ENCODE measurements at regions not wholly inside any gene's neighbourhood (a gene's known extent, or its start where the extent isn't known, plus 50 kb on each side); places are given as distances from the start of the nearest gene placed in this dataset.

DNA sequence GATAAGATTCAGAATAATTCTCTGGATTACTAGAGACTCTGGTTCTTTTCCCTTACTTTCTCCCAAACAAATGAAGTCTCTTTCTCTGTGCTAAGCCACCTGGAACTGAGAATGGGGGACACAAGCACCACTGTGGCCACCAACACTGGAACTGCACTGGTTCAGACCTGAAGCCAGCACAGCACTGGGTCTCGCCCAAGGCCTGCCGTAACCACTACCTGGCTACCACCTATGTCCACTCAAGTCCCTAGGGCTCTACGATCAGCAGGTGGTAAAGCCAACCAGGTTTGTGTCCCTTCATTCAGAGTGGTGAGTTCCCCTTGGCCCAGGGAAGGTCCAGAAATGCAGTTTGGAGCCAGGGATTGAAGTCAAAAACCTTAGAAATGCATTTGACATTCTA, 626.2 kb downstream of the DIAPH3 start:
- no peak for ATAC-seq
- no peak for TF ChIP-seq OSR1 (CRISPR knock-in tag; IDR thresholded peaks at IDR 0.05)
- TF ChIP-seq RARB (CRISPR knock-in tag; IDR thresholded peaks at IDR 0.05), result no peak
- TF ChIP-seq, protein P1, sequence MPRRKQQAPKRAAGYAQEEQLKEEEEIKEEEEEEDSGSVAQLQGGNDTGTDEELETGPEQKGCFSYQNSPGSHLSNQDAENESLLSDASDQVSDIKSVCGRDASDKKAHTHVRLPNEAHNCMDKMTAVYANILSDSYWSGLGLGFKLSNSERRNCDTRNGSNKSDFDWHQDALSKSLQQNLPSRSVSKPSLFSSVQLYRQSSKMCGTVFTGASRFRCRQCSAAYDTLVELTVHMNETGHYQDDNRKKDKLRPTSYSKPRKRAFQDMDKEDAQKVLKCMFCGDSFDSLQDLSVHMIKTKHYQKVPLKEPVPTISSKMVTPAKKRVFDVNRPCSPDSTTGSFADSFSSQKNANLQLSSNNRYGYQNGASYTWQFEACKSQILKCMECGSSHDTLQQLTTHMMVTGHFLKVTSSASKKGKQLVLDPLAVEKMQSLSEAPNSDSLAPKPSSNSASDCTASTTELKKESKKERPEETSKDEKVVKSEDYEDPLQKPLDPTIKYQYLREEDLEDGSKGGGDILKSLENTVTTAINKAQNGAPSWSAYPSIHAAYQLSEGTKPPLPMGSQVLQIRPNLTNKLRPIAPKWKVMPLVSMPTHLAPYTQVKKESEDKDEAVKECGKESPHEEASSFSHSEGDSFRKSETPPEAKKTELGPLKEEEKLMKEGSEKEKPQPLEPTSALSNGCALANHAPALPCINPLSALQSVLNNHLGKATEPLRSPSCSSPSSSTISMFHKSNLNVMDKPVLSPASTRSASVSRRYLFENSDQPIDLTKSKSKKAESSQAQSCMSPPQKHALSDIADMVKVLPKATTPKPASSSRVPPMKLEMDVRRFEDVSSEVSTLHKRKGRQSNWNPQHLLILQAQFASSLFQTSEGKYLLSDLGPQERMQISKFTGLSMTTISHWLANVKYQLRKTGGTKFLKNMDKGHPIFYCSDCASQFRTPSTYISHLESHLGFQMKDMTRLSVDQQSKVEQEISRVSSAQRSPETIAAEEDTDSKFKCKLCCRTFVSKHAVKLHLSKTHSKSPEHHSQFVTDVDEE (CRISPR knock-in tag; IDR thresholded peaks at IDR 0.05), result no peak
- no peak for TF ChIP-seq ZNF565 (CRISPR knock-in tag; conservative IDR thresholded peaks at IDR 0.05; ENCODE audit: low read depth)
- TF ChIP-seq BACH2 (CRISPR knock-in tag; IDR thresholded peaks at IDR 0.05; ENCODE audit: borderline replicate concordance), result no peak
- no peak for TF ChIP-seq ZFP30 (CRISPR knock-in tag; IDR thresholded peaks at IDR 0.05)
- no peak for TF ChIP-seq GLIS3 (CRISPR knock-in tag; IDR thresholded peaks at IDR 0.05)
- no peak for TF ChIP-seq ISL1 (CRISPR knock-in tag; IDR thresholded peaks at IDR 0.05)
- no peak for TF ChIP-seq SNAI2 (CRISPR knock-in tag; IDR thresholded peaks at IDR 0.05)
- no peak for TF ChIP-seq ESRRG (CRISPR knock-in tag; IDR thresholded peaks at IDR 0.05)
- TF ChIP-seq ZNF8 (CRISPR knock-in tag; IDR thresholded peaks at IDR 0.05), result no peak
- no peak for TF ChIP-seq ZFP3 (CRISPR knock-in tag; IDR thresholded peaks at IDR 0.05)
- no peak for TF ChIP-seq CSDC2 (CRISPR knock-in tag; IDR thresholded peaks at IDR 0.05)
- TF ChIP-seq ZNF70 (CRISPR knock-in tag; IDR thresholded peaks at IDR 0.05), result no peak
- TF ChIP-seq, protein P2, sequence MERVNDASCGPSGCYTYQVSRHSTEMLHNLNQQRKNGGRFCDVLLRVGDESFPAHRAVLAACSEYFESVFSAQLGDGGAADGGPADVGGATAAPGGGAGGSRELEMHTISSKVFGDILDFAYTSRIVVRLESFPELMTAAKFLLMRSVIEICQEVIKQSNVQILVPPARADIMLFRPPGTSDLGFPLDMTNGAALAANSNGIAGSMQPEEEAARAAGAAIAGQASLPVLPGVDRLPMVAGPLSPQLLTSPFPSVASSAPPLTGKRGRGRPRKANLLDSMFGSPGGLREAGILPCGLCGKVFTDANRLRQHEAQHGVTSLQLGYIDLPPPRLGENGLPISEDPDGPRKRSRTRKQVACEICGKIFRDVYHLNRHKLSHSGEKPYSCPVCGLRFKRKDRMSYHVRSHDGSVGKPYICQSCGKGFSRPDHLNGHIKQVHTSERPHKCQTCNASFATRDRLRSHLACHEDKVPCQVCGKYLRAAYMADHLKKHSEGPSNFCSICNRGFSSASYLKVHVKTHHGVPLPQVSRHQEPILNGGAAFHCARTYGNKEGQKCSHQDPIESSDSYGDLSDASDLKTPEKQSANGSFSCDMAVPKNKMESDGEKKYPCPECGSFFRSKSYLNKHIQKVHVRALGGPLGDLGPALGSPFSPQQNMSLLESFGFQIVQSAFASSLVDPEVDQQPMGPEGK (CRISPR knock-in tag; IDR thresholded peaks at IDR 0.05; ENCODE audit: borderline replicate concordance), result no peak
- no peak for TF ChIP-seq ARNTL (CRISPR knock-in tag; IDR thresholded peaks at IDR 0.05; ENCODE audit: borderline replicate concordance, low read depth)
- no peak for TF ChIP-seq PPARA (CRISPR knock-in tag; IDR thresholded peaks at IDR 0.05; ENCODE audit: borderline replicate concordance)
- TF ChIP-seq ZC3H10 (CRISPR knock-in tag; IDR thresholded peaks at IDR 0.05), result no peak
- TF ChIP-seq, protein P3, sequence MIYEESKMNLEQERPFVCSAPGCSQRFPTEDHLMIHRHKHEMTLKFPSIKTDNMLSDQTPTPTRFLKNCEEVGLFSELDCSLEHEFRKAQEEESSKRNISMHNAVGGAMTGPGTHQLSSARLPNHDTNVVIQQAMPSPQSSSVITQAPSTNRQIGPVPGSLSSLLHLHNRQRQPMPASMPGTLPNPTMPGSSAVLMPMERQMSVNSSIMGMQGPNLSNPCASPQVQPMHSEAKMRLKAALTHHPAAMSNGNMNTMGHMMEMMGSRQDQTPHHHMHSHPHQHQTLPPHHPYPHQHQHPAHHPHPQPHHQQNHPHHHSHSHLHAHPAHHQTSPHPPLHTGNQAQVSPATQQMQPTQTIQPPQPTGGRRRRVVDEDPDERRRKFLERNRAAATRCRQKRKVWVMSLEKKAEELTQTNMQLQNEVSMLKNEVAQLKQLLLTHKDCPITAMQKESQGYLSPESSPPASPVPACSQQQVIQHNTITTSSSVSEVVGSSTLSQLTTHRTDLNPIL (CRISPR knock-in tag; IDR thresholded peaks at IDR 0.05; ENCODE audit: low read depth), result no peak

DNA sequence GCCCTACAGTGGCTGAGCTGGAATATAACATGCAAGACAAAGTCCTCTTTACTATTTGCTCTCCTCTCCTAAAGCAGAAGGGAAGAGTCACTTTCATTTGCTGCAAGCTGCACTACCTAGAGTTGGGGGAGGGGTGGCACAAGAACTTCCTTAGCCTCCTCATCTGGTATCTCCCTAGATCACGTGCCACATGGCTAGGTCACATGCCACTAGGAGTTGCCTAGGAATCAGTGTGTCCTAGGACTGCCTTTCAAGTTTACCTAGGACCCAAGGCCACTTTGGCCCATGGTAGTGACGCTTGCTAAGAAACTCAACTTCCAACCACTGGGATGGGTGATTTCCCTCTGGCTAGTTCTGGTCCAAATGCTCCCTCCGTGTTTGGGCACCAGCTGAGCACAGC, 625.2 kb downstream of the DIAPH3 start:
- no peak for ATAC-seq
- TF ChIP-seq, protein P1 (CRISPR knock-in tag; IDR thresholded peaks at IDR 0.05), result no peak

DNA sequence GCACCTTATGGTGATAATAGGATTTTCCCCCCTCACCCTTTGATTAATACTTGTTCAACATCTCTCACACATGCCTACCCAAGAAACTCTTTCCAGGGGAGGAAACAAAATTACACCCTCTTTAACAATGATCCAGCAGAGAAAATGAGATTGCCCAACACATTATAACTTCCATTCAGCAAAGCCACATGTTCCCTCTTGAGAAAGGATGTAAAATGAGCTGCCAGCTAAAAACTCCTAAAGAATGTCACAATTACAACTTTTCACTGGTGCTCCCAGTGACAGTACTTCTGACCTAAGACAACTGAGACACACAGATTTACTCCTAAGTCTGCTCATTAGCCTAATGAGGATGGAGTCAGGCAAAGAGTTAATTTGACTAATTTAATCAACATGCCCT, 621.4 kb downstream of the DIAPH3 start:
- ATAC-seq, result no peak
- TF ChIP-seq, protein P4, sequence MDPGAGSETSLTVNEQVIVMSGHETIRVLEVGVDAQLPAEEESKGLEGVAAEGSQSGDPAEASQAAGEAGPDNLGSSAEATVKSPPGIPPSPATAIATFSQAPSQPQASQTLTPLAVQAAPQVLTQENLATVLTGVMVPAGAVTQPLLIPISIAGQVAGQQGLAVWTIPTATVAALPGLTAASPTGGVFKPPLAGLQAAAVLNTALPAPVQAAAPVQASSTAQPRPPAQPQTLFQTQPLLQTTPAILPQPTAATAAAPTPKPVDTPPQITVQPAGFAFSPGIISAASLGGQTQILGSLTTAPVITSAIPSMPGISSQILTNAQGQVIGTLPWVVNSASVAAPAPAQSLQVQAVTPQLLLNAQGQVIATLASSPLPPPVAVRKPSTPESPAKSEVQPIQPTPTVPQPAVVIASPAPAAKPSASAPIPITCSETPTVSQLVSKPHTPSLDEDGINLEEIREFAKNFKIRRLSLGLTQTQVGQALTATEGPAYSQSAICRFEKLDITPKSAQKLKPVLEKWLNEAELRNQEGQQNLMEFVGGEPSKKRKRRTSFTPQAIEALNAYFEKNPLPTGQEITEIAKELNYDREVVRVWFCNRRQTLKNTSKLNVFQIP (CRISPR knock-in tag; IDR thresholded peaks at IDR 0.05; ENCODE audit: borderline replicate concordance, low read depth), result no peak
- no peak for TF ChIP-seq ZNF8 (CRISPR knock-in tag; IDR thresholded peaks at IDR 0.05)
- TF ChIP-seq ZNF565 (CRISPR knock-in tag; conservative IDR thresholded peaks at IDR 0.05; ENCODE audit: low read depth), result no peak
- TF ChIP-seq ZFP30 (CRISPR knock-in tag; IDR thresholded peaks at IDR 0.05), result no peak
- no peak for TF ChIP-seq ARNTL (CRISPR knock-in tag; IDR thresholded peaks at IDR 0.05; ENCODE audit: borderline replicate concordance, low read depth)
- TF ChIP-seq OSR1 (CRISPR knock-in tag; IDR thresholded peaks at IDR 0.05), result no peak
- no peak for TF ChIP-seq ZFP3 (CRISPR knock-in tag; IDR thresholded peaks at IDR 0.05)
- TF ChIP-seq, protein P1 (CRISPR knock-in tag; IDR thresholded peaks at IDR 0.05), result no peak
- no peak for TF ChIP-seq GLIS3 (CRISPR knock-in tag; IDR thresholded peaks at IDR 0.05)
- no peak for TF ChIP-seq ISL1 (CRISPR knock-in tag; IDR thresholded peaks at IDR 0.05)
- TF ChIP-seq BACH2 (CRISPR knock-in tag; IDR thresholded peaks at IDR 0.05; ENCODE audit: borderline replicate concordance), result no peak
- no peak for TF ChIP-seq RARB (CRISPR knock-in tag; IDR thresholded peaks at IDR 0.05)
- no peak for TF ChIP-seq ZC3H10 (CRISPR knock-in tag; IDR thresholded peaks at IDR 0.05)
- TF ChIP-seq TCF4 (CRISPR knock-in tag; IDR thresholded peaks at IDR 0.05; ENCODE audit: borderline replicate concordance), result no peak
- TF ChIP-seq PPARA (CRISPR knock-in tag; IDR thresholded peaks at IDR 0.05; ENCODE audit: borderline replicate concordance), result no peak

Data from SK-N-SH treated with all-trans-retinoic acid at 6 μM for 48 hours (cell line).